ENCODE measurements at regions not wholly inside any gene's neighbourhood (a gene's known extent, or its start where the extent isn't known, plus 50 kb on each side); places are given as distances from the start of the nearest gene placed in this dataset.

DNA sequence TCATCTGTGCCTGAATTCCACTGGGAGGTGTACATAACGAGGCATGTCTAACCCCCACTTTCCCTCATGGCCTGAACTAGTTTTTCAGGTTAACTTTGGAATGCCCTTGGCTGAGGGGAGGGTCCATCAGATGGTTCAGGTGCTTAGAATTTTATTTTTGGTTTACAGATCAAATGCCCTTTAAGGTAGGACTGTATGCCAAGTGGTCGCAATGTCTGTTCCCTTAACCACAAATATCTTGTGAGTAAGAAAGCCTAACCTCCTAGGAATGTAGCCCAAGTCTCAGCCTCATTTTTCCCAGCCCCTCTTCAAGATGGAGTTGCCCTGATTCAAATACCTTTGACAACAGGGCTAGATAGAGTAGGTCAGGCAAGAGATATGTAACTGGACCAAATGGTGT, 78.4 kb downstream of the RNASET2 start:
- Histone ChIP-seq H2AFZ (ENCODE audit: low read length) (no peak overlapping the region), H3K27me3 (ENCODE audit: insufficient read depth, low read length, poor library complexity, severe bottlenecking) (no peaks in the 10 kb centered on the region), H3K36me3 (ENCODE audit: insufficient read depth, low read length) (no peaks in the 10 kb centered on the region), H3K9me2 (replicated peaks; ENCODE audit: low read depth, low read length) (no peaks in the 10 kb centered on the region), H3K4me2 (ENCODE audit: low read depth, low read length, poor library complexity, severe bottlenecking) (no peak overlapping the region), H4K20me1 (ENCODE audit: insufficient read depth, low read length, poor library complexity, severe bottlenecking) (no peaks in the 10 kb centered on the region), H3K9ac (ENCODE audit: low read depth, low read length, poor library complexity, severe bottlenecking) (no peak overlapping the region), H3K4me3 (ENCODE audit: low read length, poor library complexity, severe bottlenecking) (no peak overlapping the region), H3K9me3 (ENCODE audit: insufficient read depth, low read depth, low read length) (0 out of 2 replicates have a peak, but pooled peaks cover 2% of the 10 kb centered on the region), H3K4me1 (ENCODE audit: insufficient read depth, low read length, poor library complexity, severe bottlenecking) (no peaks in the 10 kb centered on the region), H3F3A (ENCODE audit: low read depth) (no peaks in the 10 kb centered on the region), H3K79me2 (ENCODE audit: insufficient read depth, low read length) (no peaks in the 10 kb centered on the region)
- TF ChIP-seq CTCF (conservative IDR thresholded peaks at IDR 0.05; ENCODE audit: low read length) (no peak), EZH2phosphoT487 (IDR thresholded peaks at IDR 0.05; ENCODE audit: borderline replicate concordance) (no peak)

DNA sequence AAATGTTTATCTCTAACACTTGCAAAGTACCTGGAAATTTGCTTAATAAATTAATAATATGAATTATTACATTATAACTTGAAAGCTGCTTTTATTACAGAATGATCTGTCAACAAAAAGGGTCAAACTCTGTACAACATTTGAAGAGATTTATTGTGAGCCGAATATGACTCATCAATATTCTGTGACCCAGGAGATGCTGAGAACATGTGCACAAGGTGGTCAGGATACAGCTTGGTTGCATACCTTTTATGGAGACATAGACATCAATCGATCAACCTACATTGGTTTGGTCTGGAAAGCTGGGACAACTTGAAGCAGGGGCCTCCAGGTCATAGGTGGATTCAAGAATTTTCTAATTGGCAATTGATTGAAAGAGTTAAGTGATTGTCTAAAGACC, 79.0 kb downstream of the RNASET2 start:
- Histone ChIP-seq H3K9ac (ENCODE audit: low read depth, low read length, poor library complexity, severe bottlenecking) (no peak overlapping the region), H3K27me3 (ENCODE audit: insufficient read depth, low read length, poor library complexity, severe bottlenecking) (no peaks in the 10 kb centered on the region), H3K4me1 (ENCODE audit: insufficient read depth, low read length, poor library complexity, severe bottlenecking) (no peaks in the 10 kb centered on the region), H3K36me3 (ENCODE audit: insufficient read depth, low read length) (no peaks in the 10 kb centered on the region), H3K9me2 (replicated peaks; ENCODE audit: low read depth, low read length) (no peaks in the 10 kb centered on the region), H3K9me3 (ENCODE audit: insufficient read depth, low read depth, low read length) (no peaks in the 10 kb centered on the region), H3K4me2 (ENCODE audit: low read depth, low read length, poor library complexity, severe bottlenecking) (no peak overlapping the region), H4K20me1 (ENCODE audit: insufficient read depth, low read length, poor library complexity, severe bottlenecking) (no peaks in the 10 kb centered on the region), H2AFZ (ENCODE audit: low read length) (no peak overlapping the region), H3K4me3 (ENCODE audit: low read length, poor library complexity, severe bottlenecking) (no peak overlapping the region), H3K79me2 (ENCODE audit: insufficient read depth, low read length) (no peaks in the 10 kb centered on the region), H3F3A (ENCODE audit: low read depth) (no peaks in the 10 kb centered on the region)
- TF ChIP-seq CTCF (conservative IDR thresholded peaks at IDR 0.05; ENCODE audit: low read length) = no peak
- no peak for TF ChIP-seq EZH2phosphoT487 (IDR thresholded peaks at IDR 0.05; ENCODE audit: borderline replicate concordance)

- no peaks in the 10 kb centered on the region for H3K4me1 ChIP-seq (ENCODE audit: insufficient read depth, low read length, poor library complexity, severe bottlenecking)
- H3K9me3 ChIP-seq (ENCODE audit: insufficient read depth, low read depth, low read length) = no peaks in the 10 kb centered on the region
- H3K36me3 ChIP-seq (ENCODE audit: insufficient read depth, low read length) = no peaks in the 10 kb centered on the region
- no peaks in the 10 kb centered on the region for H3K79me2 ChIP-seq (ENCODE audit: insufficient read depth, low read length)
- no peak overlapping the region for H3K4me2 ChIP-seq (ENCODE audit: low read depth, low read length, poor library complexity, severe bottlenecking)
- no peaks in the 10 kb centered on the region for H3F3A ChIP-seq (ENCODE audit: low read depth)
- H4K20me1 ChIP-seq (ENCODE audit: insufficient read depth, low read length, poor library complexity, severe bottlenecking) = no peaks in the 10 kb centered on the region
- H3K27me3 ChIP-seq (ENCODE audit: insufficient read depth, low read length, poor library complexity, severe bottlenecking) = no peaks in the 10 kb centered on the region
- H2AFZ ChIP-seq (ENCODE audit: low read length) = no peak overlapping the region
- H3K9ac ChIP-seq (ENCODE audit: low read depth, low read length, poor library complexity, severe bottlenecking) = no peak overlapping the region
- H3K9me2 ChIP-seq (replicated peaks; ENCODE audit: low read depth, low read length) = no peaks in the 10 kb centered on the region
- H3K4me3 ChIP-seq (ENCODE audit: low read length, poor library complexity, severe bottlenecking) = no peak overlapping the region
- TF ChIP-seq CTCF (conservative IDR thresholded peaks at IDR 0.05; ENCODE audit: low read length) = no peak
- no peak for TF ChIP-seq EZH2phosphoT487 (IDR thresholded peaks at IDR 0.05; ENCODE audit: borderline replicate concordance)
Observed at GRCh38 chr6:166872531-166873009, 83.8 kb downstream of the RNASET2 start.

All from Loucy (cell line).